GM19372 (cell line): ENCODE measurements at regions not wholly inside any gene's neighbourhood (a gene's known extent, or its start where the extent isn't known, plus 50 kb on each side); places are given as distances from the start of the nearest gene placed in this dataset.

ENCODE experiments used
- ATAC-seq: cut with Tn5 transposase; IDR thresholded peaks from one replicate; pipeline ENCODE4 v1.9.1; 2021; ENCODE audit warnings: mild to moderate bottlenecking, low read depth, moderate library complexity; ENCODE audit not compliant: unreplicated experiment

- no peak for ATAC-seq
Observed at GRCh38 chr14:22024137-22024536, 350.5 kb upstream of the OR4E1 start.

GRCh38 chr14:22018890-22019289 lies 345.3 kb upstream of the OR4E1 start:
- no peak for ATAC-seq

GRCh38 chr14:22012452-22012851 lies 338.8 kb upstream of the OR4E1 start:
- no peak for ATAC-seq

DNA sequence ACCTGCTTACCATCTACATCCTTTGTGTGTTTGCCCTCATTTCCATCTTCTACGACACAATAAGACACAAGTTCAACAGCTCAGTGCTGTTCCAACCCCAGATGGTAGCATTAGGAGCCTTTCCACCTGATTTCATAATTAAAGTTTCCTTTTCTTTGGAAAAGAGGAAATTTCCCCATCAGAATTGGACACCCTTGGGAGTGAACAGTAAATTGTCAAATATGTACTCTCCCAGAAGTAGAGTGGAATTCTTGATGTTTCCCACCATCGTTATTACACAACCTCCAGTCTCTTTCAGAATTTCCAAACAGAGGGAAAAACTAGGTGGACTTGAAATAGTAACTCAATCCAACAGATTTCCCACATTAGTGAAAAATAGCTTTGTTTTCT lies 337.6 kb upstream of the OR4E1 start:
- no peak for ATAC-seq

- ATAC-seq = no peak
Observed at GRCh38 chr14:22010545-22011252, 337.1 kb upstream of the OR4E1 start.

- ATAC-seq = no peak
Observed at GRCh38 chr14:22008766-22009165, 335.1 kb upstream of the OR4E1 start.

DNA sequence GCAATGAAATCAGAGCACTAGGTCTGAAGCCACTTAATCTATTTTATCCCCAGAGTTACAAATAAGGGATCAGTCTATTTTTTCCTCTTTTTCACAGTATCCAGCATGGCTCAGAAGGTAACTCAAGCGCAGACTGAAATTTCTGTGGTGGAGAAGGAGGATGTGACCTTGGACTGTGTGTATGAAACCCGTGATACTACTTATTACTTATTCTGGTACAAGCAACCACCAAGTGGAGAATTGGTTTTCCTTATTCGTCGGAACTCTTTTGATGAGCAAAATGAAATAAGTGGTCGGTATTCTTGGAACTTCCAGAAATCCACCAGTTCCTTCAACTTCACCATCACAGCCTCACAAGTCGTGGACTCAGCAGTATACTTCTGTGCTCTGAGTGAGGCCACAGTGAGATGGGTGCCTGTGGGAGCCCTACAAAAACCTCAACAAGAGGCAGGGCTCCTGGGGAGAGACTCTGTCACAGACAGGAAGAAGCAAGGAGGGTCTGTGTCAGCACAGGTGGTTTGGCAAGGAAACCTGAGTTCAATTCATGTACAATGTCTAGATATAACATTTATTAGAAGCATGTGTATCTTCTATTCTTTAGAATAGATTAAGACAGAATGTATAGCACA lies 334.3 kb upstream of the OR4E1 start:
- no peak for ATAC-seq

GRCh38 chr14:22007363-22007762 lies 333.7 kb upstream of the OR4E1 start:
- no peak for ATAC-seq

- no peak for ATAC-seq
Observed at GRCh38 chr14:22003461-22003860, 329.8 kb upstream of the OR4E1 start.

DNA sequence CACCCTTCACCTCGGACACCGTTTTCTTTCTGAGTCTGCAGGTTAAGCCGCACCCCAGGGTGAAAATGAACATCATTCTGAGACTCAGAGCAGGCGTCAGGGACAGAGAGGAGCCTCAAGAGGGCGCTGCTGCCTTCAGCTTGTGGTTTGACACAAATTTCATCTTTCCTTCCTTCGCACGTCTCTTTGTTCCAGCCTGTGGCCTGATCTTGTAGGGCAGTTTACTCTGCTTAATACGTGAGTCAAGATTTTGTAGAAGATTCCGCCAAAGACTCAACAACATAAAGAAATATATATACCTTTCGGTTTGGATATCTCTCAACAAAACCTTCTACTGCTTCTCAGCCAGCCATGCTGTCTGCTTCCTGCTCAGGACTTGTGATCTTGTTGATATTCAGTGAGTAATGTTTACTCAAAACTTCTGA lies 329.3 kb upstream of the OR4E1 start:
- ATAC-seq = no peak

DNA sequence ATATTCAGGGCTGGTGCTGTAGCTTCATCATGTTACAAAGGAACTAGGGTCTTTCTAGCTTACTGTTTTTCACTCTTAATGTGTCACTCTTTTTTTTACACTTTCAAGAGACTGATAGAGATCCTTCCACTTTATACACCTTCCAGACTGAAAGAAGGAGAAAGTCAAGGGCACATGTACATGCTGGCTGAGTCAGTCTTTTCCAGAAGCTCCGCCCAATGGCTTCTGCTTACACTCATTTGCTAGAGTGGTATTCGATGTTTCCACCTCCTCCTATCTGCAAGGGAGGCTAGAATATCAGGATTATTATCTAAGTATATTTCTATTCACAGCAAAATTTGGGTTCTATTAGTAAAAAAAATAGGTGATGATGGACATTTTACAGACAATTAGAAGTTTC lies 325.8 kb upstream of the OR4E1 start:
- no peak for ATAC-seq

- ATAC-seq = no peak
Observed at GRCh38 chr14:21997300-21997699, 323.7 kb upstream of the OR4E1 start.

DNA sequence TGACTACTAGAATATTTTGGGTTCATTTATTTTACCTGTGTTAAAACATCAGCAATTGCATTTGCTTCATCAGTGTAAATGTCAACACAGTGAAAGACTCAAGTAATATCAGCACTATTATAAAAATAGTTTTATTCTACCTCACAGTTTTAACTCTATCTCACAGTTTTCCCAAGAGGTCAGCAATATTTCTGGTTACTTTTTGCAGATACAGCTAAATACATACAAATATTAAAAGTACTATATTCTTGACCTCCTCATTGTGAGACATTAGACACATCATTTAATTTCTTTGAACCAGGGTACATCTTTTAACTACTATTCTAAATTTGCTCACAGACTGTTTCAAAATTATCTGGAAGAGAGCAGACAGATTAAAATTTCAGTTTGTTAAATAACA lies 321.7 kb upstream of the OR4E1 start:
- ATAC-seq = no peak

DNA sequence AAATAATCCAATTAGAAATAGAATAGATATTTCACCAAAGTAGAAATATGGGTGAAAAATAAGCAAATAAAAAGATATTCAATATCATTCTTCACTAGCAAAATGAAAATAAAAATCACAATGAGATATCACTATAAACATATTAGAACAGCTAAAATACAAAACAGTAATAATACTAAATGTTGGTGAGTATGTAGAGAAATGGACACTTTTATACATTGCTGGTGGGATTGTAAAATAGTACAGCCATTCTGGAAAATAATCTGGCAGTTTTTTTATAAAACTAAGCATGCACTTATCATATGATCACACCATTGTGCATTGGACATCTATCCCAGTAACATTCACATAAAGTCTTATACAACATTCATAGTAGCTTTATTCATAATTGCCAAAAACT lies 320.2 kb upstream of the OR4E1 start:
- no peak for ATAC-seq

- ATAC-seq = no peak
Observed at GRCh38 chr14:21993070-21993469, 319.5 kb upstream of the OR4E1 start.

DNA sequence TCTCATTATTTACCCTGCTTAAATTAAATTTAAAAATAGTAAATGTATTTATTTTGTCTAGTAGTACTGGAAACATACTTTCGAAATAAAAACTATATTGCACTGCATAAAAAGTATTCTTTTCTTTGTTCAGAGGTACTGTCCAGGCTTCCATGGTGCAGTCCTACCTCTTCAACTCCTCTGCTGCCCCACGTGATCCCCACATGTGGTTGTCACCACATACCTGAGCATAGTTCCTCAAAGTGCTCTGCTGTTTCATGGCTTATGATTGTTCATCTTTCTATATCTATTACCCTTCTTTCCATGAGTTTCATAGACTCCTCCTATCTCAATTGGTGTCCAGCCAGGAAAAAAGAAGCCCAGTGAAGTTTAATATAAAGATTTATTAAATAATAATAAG lies 317.5 kb upstream of the OR4E1 start:
- no peak for ATAC-seq

- no peak for ATAC-seq
Observed at GRCh38 chr14:21990116-21990515, 316.5 kb upstream of the OR4E1 start.

GRCh38 chr14:21989090-21989489 lies 315.5 kb upstream of the OR4E1 start:
- ATAC-seq = no peak

- no peak for ATAC-seq
Observed at GRCh38 chr14:21988413-21988812, 314.8 kb upstream of the OR4E1 start.

DNA sequence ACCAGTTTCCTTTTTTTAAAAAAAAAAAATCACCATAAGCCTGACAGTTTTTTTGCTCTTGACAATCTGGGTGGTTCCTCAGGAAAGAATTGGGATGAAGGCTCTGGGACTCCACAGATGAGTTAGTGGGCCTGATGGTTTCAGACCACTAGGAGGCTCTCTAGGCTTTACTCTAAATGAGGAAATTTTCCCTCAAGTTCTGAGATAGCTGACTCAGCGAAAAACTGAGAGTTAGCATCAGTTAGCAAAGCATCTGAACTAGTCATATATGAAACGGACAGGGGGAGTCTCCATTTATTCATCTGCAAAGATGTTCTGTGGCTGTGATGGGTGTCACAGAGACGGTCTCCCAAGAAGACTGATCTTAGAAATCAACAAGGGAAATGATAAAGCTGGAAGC lies 314.3 kb upstream of the OR4E1 start:
- ATAC-seq = no peak

DNA sequence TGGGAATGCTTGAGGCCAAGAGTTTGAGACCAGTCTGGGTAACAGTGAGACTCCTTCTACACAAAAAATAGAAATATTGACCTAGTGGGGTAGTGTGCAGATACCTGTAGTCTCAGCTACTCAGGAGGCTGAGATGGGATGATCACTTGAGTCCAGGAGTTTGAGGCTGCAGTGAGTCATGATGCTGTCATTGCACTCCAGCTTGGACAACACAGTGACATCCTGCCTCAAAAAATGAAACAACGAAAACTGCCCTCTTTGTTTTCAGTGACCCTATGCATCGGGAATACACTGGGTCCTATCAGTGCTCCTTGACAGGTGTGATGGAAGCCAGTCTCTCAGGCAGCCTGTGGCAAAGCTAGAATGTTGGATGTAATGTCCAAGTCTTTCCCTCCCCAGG lies 311.5 kb upstream of the OR4E1 start:
- ATAC-seq = no peak

- ATAC-seq = no peak
Observed at GRCh38 chr14:21978999-21979314, 305.3 kb upstream of the OR4E1 start.
